Neural progenitor cell (in vitro differentiated cells): ENCODE measurements at regions not wholly inside any gene's neighbourhood (a gene's known extent, or its start where the extent isn't known, plus 50 kb on each side); places are given as distances from the start of the nearest gene placed in this dataset.
A peak's percentile ranks its signal among the peaks of the same experiment; 100 is the strongest.

Source experiments
- DNase-seq: peaks from one replicate; pipeline ENCODE4 v3.0.0-alpha.2; 2016; ENCODE audit warnings: low spot score
- H2AFZ ChIP-seq: fragments of 200-600 bp; sonication (generic); replicated peaks from 2 replicates; pipeline ENCODE4 v1.6.1; 2016; ENCODE audit warnings: antibody characterized with exemption
- H3F3A ChIP-seq: fragments of 200-600 bp; sonication (generic); 2 replicates; pipeline ENCODE4 v1.6.1; 2016; ENCODE audit warnings: antibody characterized with exemption, low read depth
- H3K27ac ChIP-seq: fragments of 200-600 bp; sonication (generic); 2 replicates; pipeline ENCODE4 v1.5.1; 2016; ENCODE audit warnings: mild to moderate bottlenecking
- H3K27me3 ChIP-seq: fragments of 200-600 bp; sonication (generic); 2 replicates; pipeline ENCODE4 v1.6.1; 2016; ENCODE audit warnings: mild to moderate bottlenecking, moderate library complexity
- H3K36me3 ChIP-seq: fragments of 200-600 bp; sonication (generic); 2 replicates; pipeline ENCODE4 v1.5.1; 2016
- H3K4me1 ChIP-seq: fragments of 200-600 bp; sonication (generic); 2 replicates; pipeline ENCODE4 v1.6.1; 2016; ENCODE audit warnings: mixed run types
- H3K4me2 ChIP-seq: fragments of 200-600 bp; sonication (generic); 2 replicates; pipeline ENCODE4 v1.6.1; 2016
- H3K4me3 ChIP-seq: fragments of 200-600 bp; sonication (generic); 2 replicates; pipeline ENCODE4 v1.5.1; 2016
- H3K79me2 ChIP-seq: fragments of 200-600 bp; sonication (generic); 2 replicates; pipeline ENCODE4 v1.6.1; 2016; ENCODE audit warnings: low read depth
- H3K9ac ChIP-seq: fragments of 200-600 bp; sonication (generic); 2 replicates; pipeline ENCODE4 v1.6.1; 2016
- H3K9me3 ChIP-seq: fragments of 200-600 bp; sonication (generic); 2 replicates; pipeline ENCODE4 v1.5.1; 2016; ENCODE audit warnings: low read depth
- H4K20me1 ChIP-seq: fragments of 200-600 bp; sonication (generic); 2 replicates; pipeline ENCODE4 v1.6.1; 2016; ENCODE audit warnings: low read depth
- H3K27ac Mint-ChIP-seq: 3 replicates; pipeline ENCODE4 v1.8.0; 2021; ENCODE audit warnings: mixed read lengths
- H3K27me3 Mint-ChIP-seq: 2 replicates; pipeline ENCODE4 v1.8.0; 2022; ENCODE audit warnings: low read depth, mild to moderate bottlenecking, inconsistent platforms, moderate library complexity, mixed read lengths; ENCODE audit not compliant: insufficient read depth
- H3K36me3 Mint-ChIP-seq: 3 replicates; pipeline ENCODE4 v1.8.0; 2021; ENCODE audit warnings: mixed read lengths
- H3K4me1 Mint-ChIP-seq: 3 replicates; pipeline ENCODE4 v1.8.0; 2021; ENCODE audit warnings: mixed read lengths
- H3K4me3 Mint-ChIP-seq: 3 replicates; pipeline ENCODE4 v1.8.0; 2021; ENCODE audit warnings: mild to moderate bottlenecking, moderate library complexity, mixed read lengths
- H3K9me3 Mint-ChIP-seq: 3 replicates; pipeline ENCODE4 v1.8.0; 2020; ENCODE audit warnings: mixed read lengths
- EZH2 ChIP-seq: fragments of 200-600 bp; sonication (generic); IDR thresholded peaks from 2 replicates; pipeline ENCODE4 v1.6.1; 2017; ENCODE audit warnings: antibody characterized with exemption, mild to moderate bottlenecking, moderate library complexity
- EZH2phosphoT487 ChIP-seq: fragments of 200-600 bp; sonication (generic); IDR thresholded peaks from 2 replicates; pipeline ENCODE4 v1.6.1; 2017; ENCODE audit warnings: antibody characterized with exemption
- TF ChIP-seq, protein P1 (sequence below): fragments of 200-600 bp; sonication (generic); IDR thresholded peaks from 2 replicates; pipeline ENCODE4 v1.5.1; 2017; ENCODE audit warnings: antibody characterized with exemption, mild to moderate bottlenecking

DNA sequence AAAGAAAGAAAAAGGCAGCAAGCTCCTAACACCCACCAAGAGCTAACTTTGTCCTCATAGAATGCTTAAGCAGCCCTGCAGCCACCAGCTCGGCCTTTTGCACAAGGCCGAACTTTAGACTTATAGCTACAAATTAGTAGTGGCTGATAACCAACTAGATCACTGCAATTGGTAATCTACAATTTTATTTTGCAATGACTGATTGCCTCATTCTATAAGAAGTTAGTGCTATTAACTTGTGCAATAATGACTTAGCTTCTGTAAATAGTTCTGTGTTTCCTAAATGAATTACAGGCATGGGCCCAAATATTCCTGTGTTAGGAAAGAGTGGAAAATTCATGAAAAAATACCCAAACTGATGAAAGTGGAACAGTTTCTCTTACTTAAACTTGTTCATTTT is 284.8 kb upstream of the CFAP20DC start:
- Mint-ChIP-seq H3K36me3 (no peaks in the 10 kb centered on the region), H3K4me1 (no peaks in the 10 kb centered on the region), H3K9me3 (peaks cover 7% of the 10 kb centered on the region), H3K27me3 (peaks cover 3% of the 10 kb centered on the region), H3K4me3 (no peak overlapping the region), H3K27ac (no peak overlapping the region)
- no peaks in the 10 kb centered on the region for H3K27me3 ChIP-seq
- H3K4me1 ChIP-seq = no peaks in the 10 kb centered on the region
- H3K79me2 ChIP-seq = no peaks in the 10 kb centered on the region
- H3K9me3 ChIP-seq = no peaks in the 10 kb centered on the region
- H3K27ac ChIP-seq = no peak overlapping the region
- H3F3A ChIP-seq = no peaks in the 10 kb centered on the region
- H2AFZ ChIP-seq = no peak overlapping the region
- no peaks in the 10 kb centered on the region for H4K20me1 ChIP-seq
- TF ChIP-seq, protein P1, sequence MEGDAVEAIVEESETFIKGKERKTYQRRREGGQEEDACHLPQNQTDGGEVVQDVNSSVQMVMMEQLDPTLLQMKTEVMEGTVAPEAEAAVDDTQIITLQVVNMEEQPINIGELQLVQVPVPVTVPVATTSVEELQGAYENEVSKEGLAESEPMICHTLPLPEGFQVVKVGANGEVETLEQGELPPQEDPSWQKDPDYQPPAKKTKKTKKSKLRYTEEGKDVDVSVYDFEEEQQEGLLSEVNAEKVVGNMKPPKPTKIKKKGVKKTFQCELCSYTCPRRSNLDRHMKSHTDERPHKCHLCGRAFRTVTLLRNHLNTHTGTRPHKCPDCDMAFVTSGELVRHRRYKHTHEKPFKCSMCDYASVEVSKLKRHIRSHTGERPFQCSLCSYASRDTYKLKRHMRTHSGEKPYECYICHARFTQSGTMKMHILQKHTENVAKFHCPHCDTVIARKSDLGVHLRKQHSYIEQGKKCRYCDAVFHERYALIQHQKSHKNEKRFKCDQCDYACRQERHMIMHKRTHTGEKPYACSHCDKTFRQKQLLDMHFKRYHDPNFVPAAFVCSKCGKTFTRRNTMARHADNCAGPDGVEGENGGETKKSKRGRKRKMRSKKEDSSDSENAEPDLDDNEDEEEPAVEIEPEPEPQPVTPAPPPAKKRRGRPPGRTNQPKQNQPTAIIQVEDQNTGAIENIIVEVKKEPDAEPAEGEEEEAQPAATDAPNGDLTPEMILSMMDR = no peak
- no peak for TF ChIP-seq EZH2phosphoT487
- no peak for TF ChIP-seq EZH2
- no peak for DNase-seq
- H3K4me3 ChIP-seq = no peak overlapping the region
- H3K9ac ChIP-seq = no peak overlapping the region
- H3K36me3 ChIP-seq = no peaks in the 10 kb centered on the region
- no peak overlapping the region for H3K4me2 ChIP-seq

DNA sequence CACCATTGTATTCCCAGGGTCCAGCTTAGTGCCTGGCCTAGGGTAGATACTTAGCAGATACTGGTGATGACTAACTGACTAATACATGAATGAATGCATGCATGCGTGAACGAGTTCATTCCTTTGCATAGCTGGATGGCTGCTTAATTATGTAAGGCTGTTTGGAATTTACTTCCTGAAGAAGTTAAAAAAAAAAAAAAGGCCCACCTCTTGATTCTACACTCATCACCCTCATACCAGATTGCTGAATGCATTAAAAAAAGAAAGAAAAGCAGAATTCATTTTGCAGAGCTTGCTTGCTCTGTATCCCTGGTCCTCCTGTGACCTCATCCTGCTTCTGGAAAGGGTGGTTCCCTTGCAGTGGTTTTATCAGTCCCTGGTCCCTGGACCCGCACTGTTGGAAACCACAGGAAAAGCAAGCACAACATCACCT is 277.6 kb upstream of the CFAP20DC start:
- Histone ChIP-seq H3K36me3 (no peaks in the 10 kb centered on the region), H2AFZ (no peak overlapping the region), H3K79me2 (no peaks in the 10 kb centered on the region), H4K20me1 (no peaks in the 10 kb centered on the region), H3K4me3 (no peak overlapping the region), H3K9me3 (no peaks in the 10 kb centered on the region), H3F3A (no peaks in the 10 kb centered on the region), H3K4me2 (no peak overlapping the region), H3K4me1 (peaks cover 11% of the 10 kb centered on the region), H3K27ac (no peak overlapping the region), H3K9ac (no peak overlapping the region), H3K27me3 (no peaks in the 10 kb centered on the region)
- Mint-ChIP-seq H3K4me3 (no peak overlapping the region), H3K9me3 (peaks cover 5% of the 10 kb centered on the region), H3K4me1 (peaks cover 22% of the 10 kb centered on the region), H3K27ac (peak overlapping the region; percentile 72), H3K27me3 (peaks cover 10% of the 10 kb centered on the region), H3K36me3 (no peaks in the 10 kb centered on the region)
- no peak for TF ChIP-seq EZH2
- TF ChIP-seq, protein P1 = no peak
- TF ChIP-seq EZH2phosphoT487 = no peak
- DNase-seq = peak; percentile 68

DNA sequence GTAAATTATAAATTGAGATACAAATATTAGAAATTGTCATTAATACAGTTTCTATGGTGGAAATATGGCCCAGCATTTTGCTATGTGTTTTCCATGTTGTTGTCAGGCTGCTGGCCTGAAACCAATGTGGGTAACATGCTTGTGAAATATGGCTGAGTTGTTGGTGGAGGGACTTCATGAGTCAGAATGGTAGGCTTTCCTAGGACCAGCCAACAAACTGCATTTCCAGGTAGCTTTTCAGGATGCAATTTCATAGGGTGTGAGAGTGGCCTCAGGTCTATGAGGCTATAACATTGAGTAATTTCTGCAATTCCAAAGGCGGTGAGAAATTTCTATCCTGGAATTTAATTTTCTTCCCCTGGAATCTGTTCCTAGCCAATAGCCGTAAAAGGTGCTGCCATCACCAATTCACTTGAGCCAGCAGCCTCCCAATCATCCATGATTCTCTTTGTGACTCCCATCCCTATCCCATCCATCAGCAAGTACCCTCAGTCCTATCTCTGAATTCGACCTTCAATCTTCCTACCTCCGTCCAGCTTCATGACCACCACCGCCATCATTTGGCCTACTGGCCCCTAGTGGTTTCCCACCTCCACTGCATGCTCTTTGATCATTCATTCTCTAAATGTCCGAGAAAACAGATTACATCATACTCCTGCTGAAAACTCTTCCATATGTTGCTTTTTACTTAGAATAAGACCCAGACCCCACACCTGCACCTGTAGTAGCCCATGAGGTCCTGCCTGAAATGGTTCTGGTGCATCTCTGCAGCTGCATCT is 276.6 kb upstream of the CFAP20DC start:
- H3K4me2 ChIP-seq = no peak overlapping the region
- H3K27ac ChIP-seq = no peak overlapping the region
- peaks cover 11% of the 10 kb centered on the region for H3K4me1 ChIP-seq
- H3K4me3 Mint-ChIP-seq = no peak overlapping the region
- no peaks in the 10 kb centered on the region for H3K36me3 Mint-ChIP-seq
- no peak overlapping the region for H3K9ac ChIP-seq
- DNase-seq = peak; percentile 13
- H3K9me3 Mint-ChIP-seq = peaks cover 5% of the 10 kb centered on the region
- H3F3A ChIP-seq = no peaks in the 10 kb centered on the region
- H2AFZ ChIP-seq = no peak overlapping the region
- H3K27me3 Mint-ChIP-seq = peaks cover 10% of the 10 kb centered on the region
- no peak for TF ChIP-seq EZH2
- TF ChIP-seq, protein P1 = peak; percentile 55
- no peaks in the 10 kb centered on the region for H4K20me1 ChIP-seq
- no peaks in the 10 kb centered on the region for H3K36me3 ChIP-seq
- H3K79me2 ChIP-seq = no peaks in the 10 kb centered on the region
- H3K9me3 ChIP-seq = no peaks in the 10 kb centered on the region
- no peaks in the 10 kb centered on the region for H3K27me3 ChIP-seq
- no peak overlapping the region for H3K4me3 ChIP-seq
- H3K4me1 Mint-ChIP-seq = peaks cover 22% of the 10 kb centered on the region
- peak overlapping the region; percentile 34 for H3K27ac Mint-ChIP-seq
